Hematopoietic multipotent progenitor cell treated with erythropoietin and hydrocortisone succinate and interleukin-3 and kit ligand, for 15 days (in vitro differentiated cells): ENCODE measurements at regions not wholly inside any gene's neighbourhood (a gene's known extent, or its start where the extent isn't known, plus 50 kb on each side); places are given as distances from the start of the nearest gene placed in this dataset.
"Not testable (repeated sequence)": the region's sequence is repeated elsewhere in the genome, so short reads cannot be mapped to it uniquely, and the experiment has no call there.

Experiments
- DNase-seq: peaks from one replicate; pipeline ENCODE4 v3.0.0-alpha.2; 2015; ENCODE audit warnings: low spot score

- no peak for DNase-seq
Measured at GRCh38 chr5:125470280-125470902, 724.0 kb upstream of the ZNF608 start.

- DNase-seq, result no peak
Measured at GRCh38 chr5:125476901-125477585, 730.6 kb upstream of the ZNF608 start.

- no peak for DNase-seq
Measured at GRCh38 chr5:125477586-125477975, 731.1 kb upstream of the ZNF608 start.

- DNase-seq, result no peak
Measured at GRCh38 chr5:125478599-125478998, 732.2 kb upstream of the ZNF608 start.

- DNase-seq, result no peak
Measured at GRCh38 chr5:125480911-125481310, 734.5 kb upstream of the ZNF608 start.

- no peak for DNase-seq
Measured at GRCh38 chr5:125481506-125482465, 735.3 kb upstream of the ZNF608 start.

GRCh38 chr5:125483609-125484008 lies 737.2 kb upstream of the ZNF608 start:
- DNase-seq, result no peak

- DNase-seq, result no peak
Measured at GRCh38 chr5:125484272-125484741, 737.9 kb upstream of the ZNF608 start.

GRCh38 chr5:125484742-125485641 lies 738.6 kb upstream of the ZNF608 start:
- DNase-seq, result no peak

- DNase-seq, result no peak
Measured at GRCh38 chr5:125485771-125486170, 739.3 kb upstream of the ZNF608 start.

- DNase-seq, result no peak
Measured at GRCh38 chr5:125486634-125487033, 740.2 kb upstream of the ZNF608 start.

GRCh38 chr5:125487231-125487630 lies 740.8 kb upstream of the ZNF608 start:
- DNase-seq, result no peak

GRCh38 chr5:125487652-125488051 lies 741.2 kb upstream of the ZNF608 start:
- DNase-seq, result not testable (repeated sequence)

- no peak for DNase-seq
Measured at GRCh38 chr5:125489146-125489545, 742.7 kb upstream of the ZNF608 start.

GRCh38 chr5:125491986-125492492 lies 745.6 kb upstream of the ZNF608 start:
- no peak for DNase-seq

- no peak for DNase-seq
Measured at GRCh38 chr5:125492977-125493376, 746.5 kb upstream of the ZNF608 start.

GRCh38 chr5:125496393-125496792 lies 750.0 kb upstream of the ZNF608 start:
- DNase-seq, result no peak

- no peak for DNase-seq
Measured at GRCh38 chr5:125497651-125498050, 751.2 kb upstream of the ZNF608 start.

GRCh38 chr5:125499636-125500332 lies 753.3 kb upstream of the ZNF608 start:
- DNase-seq, result no peak

GRCh38 chr5:125501396-125501795 lies 755.0 kb upstream of the ZNF608 start:
- no peak for DNase-seq

GRCh38 chr5:125503946-125504345 lies 757.5 kb upstream of the ZNF608 start:
- DNase-seq, result no peak
